Aorta (tissue), 5 donors: ENCODE measurements at regions not wholly inside any gene's neighbourhood (a gene's known extent, or its start where the extent isn't known, plus 50 kb on each side); places are given as distances from the start of the nearest gene placed in this dataset.
"Not testable (repeated sequence)": the region's sequence is repeated elsewhere in the genome, so short reads cannot be mapped to it uniquely, and the experiment has no call there.

ENCODE experiments used
- ATAC-seq: fragments of 200-7000 bp; cut with Tn5 transposase; one replicate; pipeline ENCODE4 v1.9.1; 2022; ENCODE audit warnings: moderate library complexity; ENCODE audit not compliant: low FRiP score
- DNase-seq, 2 donors: peaks; one replicate each; pipeline ENCODE4 v3.0.0-alpha.2; 2020
- H3K27ac ChIP-seq, 2 donors: one replicate each; pipeline ENCODE4 v1.5.1; 2013; ENCODE audit warnings: low read length in 2 of 2, mild to moderate bottlenecking in 2 of 2, moderate library complexity in 2 of 2, control low read depth in 1 of 2, inconsistent platforms in 1 of 2, low read depth in 1 of 2
- H3K27me3 ChIP-seq, 2 donors: one replicate each; pipeline ENCODE4 v1.6.1; 2013; ENCODE audit warnings: control low read depth in 1 of 2, low read length in 1 of 2, mild to moderate bottlenecking in 1 of 2, moderate library complexity in 1 of 2; ENCODE audit not compliant: insufficient read depth in 2 of 2, control insufficient read depth in 1 of 2
- H3K36me3 ChIP-seq, 2 donors: one replicate each; pipeline ENCODE4 v1.6.1; 2013; ENCODE audit warnings: control low read depth in 1 of 2, low read length in 1 of 2, mild to moderate bottlenecking in 1 of 2; ENCODE audit not compliant: insufficient read depth in 2 of 2, control insufficient read depth in 1 of 2
- H3K4me1 ChIP-seq, 2 donors: one replicate each; pipeline ENCODE4 v1.6.1; 2013; ENCODE audit warnings: low read length in 2 of 2, control low read depth in 1 of 2, mild to moderate bottlenecking in 1 of 2, moderate library complexity in 1 of 2; ENCODE audit not compliant: insufficient read depth in 2 of 2, control insufficient read depth in 1 of 2
- H3K4me3 ChIP-seq, 2 donors: one replicate each; pipeline ENCODE4 v1.5.1; 2013; ENCODE audit warnings: low read length in 2 of 2, control low read depth in 1 of 2, mild to moderate bottlenecking in 1 of 2
- H3K9me3 ChIP-seq: one replicate; pipeline ENCODE4 v1.6.1; 2013; ENCODE audit warnings: mild to moderate bottlenecking, low read length; ENCODE audit not compliant: control insufficient read depth
- WGBS, 2 donors: extraction: QIAGEN DNeasy Blood & Tissue Kit; methylation state at CpG; one replicate each; pipeline ENCODE4 v1.1.7; 2013; 5-methylcytosine and 5-hydroxymethylcytosine counted together
- intact Hi-C, 2 donors: fragments of 100-400 bp; cut with DNase I; formaldehyde crosslinking; loops; one replicate each; pipeline versions ENCODE4 v1.14.2 to v1.15.0; 2022
- donor health status: healthy with polysubstance abuse.
- donor health status: Bipolar disorder and iron deficiency.
- donor health status: DM: no; HTN: no; CAD: no.
- donor health status: DM: no; HTN: no; CAD: no.
- donor health status: DM: yes; HTN: yes; CAD: no.

DNA sequence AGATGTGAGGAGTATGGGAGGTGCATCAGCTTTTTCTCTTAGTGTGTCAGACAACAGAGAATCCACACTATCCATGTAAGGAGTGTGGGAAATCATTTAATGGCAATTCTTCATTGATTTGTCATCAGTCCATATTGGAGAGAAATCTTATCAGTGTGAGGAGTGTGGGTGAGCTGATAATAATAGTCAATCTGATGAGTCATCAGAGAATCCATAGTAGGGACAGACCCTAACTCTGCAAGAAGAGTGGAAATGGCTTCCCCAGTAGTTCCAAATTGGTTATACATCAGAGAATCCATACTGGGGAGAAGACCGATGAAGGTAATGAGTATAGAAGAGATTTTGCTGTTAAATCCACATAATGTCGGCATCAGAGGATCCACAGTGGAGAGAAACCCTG lies 150.5 kb upstream of the THUMPD2 start:
- intact Hi-C loops = no loop called here
- H3K4me3 ChIP-seq = no peak overlapping the region
- WGBS, 2 donors = 74 to 93% methylated on average over 2 of the region's 2 CpGs

DNA sequence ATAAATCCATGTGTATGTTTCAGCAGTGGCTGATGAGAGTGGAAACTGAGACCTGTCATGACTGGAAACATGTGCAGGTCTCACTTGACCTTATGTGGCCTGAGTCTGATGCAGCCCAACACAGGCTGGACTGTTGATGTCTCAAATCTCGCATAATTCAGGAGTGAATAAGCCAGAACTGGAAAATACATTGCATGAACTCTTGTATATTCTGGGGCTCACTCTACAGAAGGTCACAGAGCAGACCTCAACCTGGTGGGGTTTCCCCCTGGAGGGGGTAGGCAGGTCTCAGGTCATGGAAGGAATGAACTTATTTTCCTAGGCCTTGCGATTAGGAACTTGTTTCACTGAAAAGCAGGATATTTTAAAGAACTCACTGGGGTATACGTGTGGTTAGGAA lies 146.3 kb upstream of the THUMPD2 start:
- Histone ChIP-seq H3K36me3 (no peaks in the 10 kb centered on the region), H3K4me1 (no peaks in the 10 kb centered on the region), H3K4me3 (no peak overlapping the region), H3K27ac (no peak overlapping the region), H3K9me3 (no peaks in the 10 kb centered on the region), H3K27me3 (peaks cover 0 to 3% of the 10 kb centered on the region in 2 donors)
- intact Hi-C loops = no loop called here
- no peak for ATAC-seq
- DNase-seq = no peak
- WGBS, 2 donors = 95 to 96% methylated on average over 3 of the region's 3 CpGs

More for the DNA sequence above, 150.5 kb upstream of the THUMPD2 start:
- peaks cover 2% of the 10 kb centered on the region for H3K9me3 ChIP-seq
- peaks cover 0 to 3% of the 10 kb centered on the region in 2 donors for H3K27me3 ChIP-seq
- H3K4me1 ChIP-seq = no peaks in the 10 kb centered on the region
- H3K36me3 ChIP-seq = no peaks in the 10 kb centered on the region
- DNase-seq (no peak), ATAC-seq (no peak)
- no peak overlapping the region for H3K27ac ChIP-seq

DNA sequence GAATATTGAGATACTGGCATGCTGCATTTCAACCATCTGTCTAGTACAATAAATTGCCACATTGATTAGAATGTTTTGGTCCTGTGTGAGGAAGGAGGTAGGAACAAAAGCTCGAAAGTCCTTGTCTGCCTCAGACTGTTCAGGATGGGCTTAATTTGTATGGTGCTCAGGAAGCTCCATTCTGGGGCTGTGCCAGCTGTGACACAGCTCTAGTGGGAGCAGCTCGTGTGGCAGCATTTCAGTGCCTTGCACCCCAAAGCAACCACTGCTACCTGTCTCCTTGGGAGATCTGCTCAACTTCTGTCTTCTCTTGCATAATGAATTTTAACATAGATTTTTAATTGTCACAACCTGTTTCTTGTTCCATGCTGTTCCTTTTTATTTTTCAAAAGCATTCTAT lies 144.4 kb upstream of the THUMPD2 start:
- Histone ChIP-seq H3K27me3 (no peaks in the 10 kb centered on the region), H3K9me3 (no peaks in the 10 kb centered on the region), H3K36me3 (no peaks in the 10 kb centered on the region), H3K27ac (no peak overlapping the region), H3K4me1 (no peaks in the 10 kb centered on the region), H3K4me3 (no peak overlapping the region)
- DNase-seq (no peak), ATAC-seq (no peak)
- WGBS, 2 donors = 85 to 92% methylated on average over 2 of the region's 2 CpGs
- intact Hi-C loops = no loop called here

DNA sequence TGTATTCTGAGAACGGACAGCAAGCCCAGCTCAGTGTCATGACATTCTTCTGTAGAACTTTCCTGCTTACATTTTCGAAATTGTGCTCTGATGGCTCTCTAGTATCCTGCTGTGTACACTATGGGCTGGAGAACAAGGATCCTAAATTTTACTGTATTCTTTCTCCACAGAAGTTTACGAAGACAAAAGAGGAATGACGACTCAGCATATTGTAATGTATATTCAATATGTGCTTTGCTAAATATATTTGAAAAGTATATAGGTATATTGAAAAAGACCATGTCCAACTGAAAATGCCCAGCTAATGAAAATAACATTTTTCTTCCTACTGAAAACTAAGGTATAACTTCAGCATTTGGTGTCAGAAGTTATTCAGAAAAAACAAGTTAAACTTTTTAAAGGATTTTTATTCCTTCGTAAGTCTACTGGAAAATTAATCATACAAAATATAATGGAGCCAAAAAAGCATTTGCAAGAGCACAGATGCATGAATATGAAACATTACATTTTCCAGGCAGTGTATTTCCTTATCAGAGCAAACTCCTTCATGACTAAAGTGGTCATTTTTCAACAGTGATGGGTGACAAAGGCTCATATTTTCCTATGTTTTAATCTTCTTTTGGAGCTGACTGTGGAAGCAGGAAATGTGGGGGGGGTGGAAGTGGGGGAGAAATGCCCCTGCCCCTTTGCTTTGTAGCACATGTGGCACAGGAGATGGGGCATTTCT lies 143.8 kb upstream of the THUMPD2 start:
- Histone ChIP-seq H3K36me3 (no peaks in the 10 kb centered on the region), H3K9me3 (no peaks in the 10 kb centered on the region), H3K4me1 (no peaks in the 10 kb centered on the region), H3K27ac (no peak overlapping the region), H3K4me3 (no peak overlapping the region), H3K27me3 (no peaks in the 10 kb centered on the region)
- WGBS, 2 donors = 68 to 79% methylated on average over 5 of the region's 5 CpGs
- ATAC-seq = no peak
- intact Hi-C loops = no loop called here
- DNase-seq = no peak

DNA sequence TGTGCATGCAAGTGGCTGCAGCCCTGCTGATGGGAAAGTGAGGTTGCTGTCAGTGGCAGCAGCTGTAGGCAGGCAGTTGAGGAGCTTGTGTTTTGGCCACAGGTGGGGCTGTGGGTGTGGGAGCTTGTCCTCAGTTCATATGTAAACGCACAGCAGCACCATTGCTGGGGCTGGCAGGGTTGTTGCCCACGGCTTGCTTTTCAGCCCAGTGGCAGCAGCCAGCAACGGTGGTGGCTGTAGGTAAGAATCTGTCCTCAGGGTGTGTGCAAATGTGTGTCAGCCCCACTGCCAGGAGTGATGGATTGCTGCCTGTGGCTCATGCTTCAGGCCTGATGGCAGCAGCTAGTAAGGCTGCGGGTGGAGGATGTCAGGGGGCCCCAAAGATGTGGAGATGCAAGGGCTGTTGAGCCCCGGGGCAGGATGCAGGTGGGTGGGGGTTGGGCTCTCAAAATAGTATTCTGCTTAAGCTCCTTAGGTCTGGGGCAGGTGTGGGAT lies 141.3 kb upstream of the THUMPD2 start:
- Histone ChIP-seq H3K4me1 (no peaks in the 10 kb centered on the region), H3K4me3 (no peak overlapping the region), H3K27ac (no peak overlapping the region), H3K36me3 (no peaks in the 10 kb centered on the region), H3K27me3 (no peaks in the 10 kb centered on the region), H3K9me3 (no peaks in the 10 kb centered on the region)
- WGBS, 2 donors = 76% methylated on average over 5 of the region's 5 CpGs
- intact Hi-C loops = no loop called here
- DNase-seq = no peak
- no peak for ATAC-seq

DNA sequence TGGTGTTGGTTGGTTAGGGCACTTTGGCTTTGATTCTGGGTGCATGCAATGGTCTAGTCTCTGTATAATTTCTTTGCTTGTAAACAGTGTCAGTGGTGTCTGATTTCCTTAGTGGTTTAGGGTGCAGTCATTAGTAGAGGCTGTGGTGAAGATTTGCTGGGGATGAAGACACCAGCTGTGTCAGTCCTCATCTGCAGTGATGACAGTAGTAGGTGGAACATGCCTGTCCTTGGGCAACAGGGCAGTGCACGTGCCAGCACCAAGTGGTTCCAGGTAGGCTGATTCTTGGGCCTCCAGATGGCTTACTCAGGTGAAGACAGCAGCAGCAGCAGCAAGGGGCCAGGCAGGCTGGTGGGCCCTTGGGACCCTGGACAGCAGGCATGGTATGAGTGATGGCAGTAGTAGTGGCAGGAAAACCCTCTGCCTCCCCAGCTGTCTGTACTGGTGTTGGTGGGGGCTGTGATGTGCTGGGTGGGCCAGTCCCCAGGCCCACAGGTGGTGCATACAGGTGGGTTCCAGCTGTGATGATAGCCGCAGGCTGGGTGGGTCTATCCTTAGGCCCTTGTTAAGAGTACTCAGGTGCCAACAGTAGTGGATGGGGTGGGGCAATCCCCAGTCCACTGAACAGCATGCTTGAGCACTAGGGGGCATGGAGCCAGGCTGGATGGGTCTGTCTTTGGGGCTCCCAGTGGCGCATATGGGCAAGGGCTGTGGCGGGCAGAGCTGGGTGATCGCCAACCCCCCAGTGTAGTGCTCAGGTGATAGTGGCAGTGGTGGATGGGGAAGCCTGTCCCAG lies 140.7 kb upstream of the THUMPD2 start:
- no peak for ATAC-seq
- DNase-seq = no peak
- Histone ChIP-seq H3K4me3 (no peak overlapping the region), H3K27me3 (no peaks in the 10 kb centered on the region), H3K4me1 (no peaks in the 10 kb centered on the region), H3K27ac (no peak overlapping the region), H3K36me3 (no peaks in the 10 kb centered on the region), H3K9me3 (no peaks in the 10 kb centered on the region)
- intact Hi-C loops = loop anchor here in 1 of 2 donors (5.0 kb wide), 1 partner anchor 638 kb away; no protein-coding TSS in a partner anchor
- WGBS, 2 donors = 97 to 99% methylated on average over 5 of the region's 5 CpGs

DNA sequence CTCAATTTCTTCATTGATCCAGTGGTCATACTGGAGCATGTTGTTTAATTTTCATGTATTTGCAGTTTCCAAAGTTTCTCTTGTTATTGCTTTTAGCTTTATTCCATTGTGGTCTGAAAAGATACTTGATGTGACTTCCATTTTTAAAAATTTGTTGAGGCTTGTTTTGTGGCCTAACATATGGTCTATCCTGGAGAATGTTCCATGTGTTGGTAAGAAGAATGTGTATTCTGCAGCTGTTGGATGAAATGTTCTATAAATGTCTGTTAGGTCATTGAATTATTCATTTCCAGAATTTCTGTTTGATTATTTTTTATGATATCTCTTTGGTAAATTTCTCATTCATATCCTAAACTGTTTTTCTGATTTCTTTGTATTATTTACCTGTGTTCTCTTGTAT lies 139.8 kb upstream of the THUMPD2 start:
- H3K9me3 ChIP-seq = no peaks in the 10 kb centered on the region
- no peak overlapping the region for H3K4me3 ChIP-seq
- no peaks in the 10 kb centered on the region for H3K36me3 ChIP-seq
- no peaks in the 10 kb centered on the region for H3K4me1 ChIP-seq
- H3K27me3 ChIP-seq = no peaks in the 10 kb centered on the region
- no peak overlapping the region for H3K27ac ChIP-seq
- intact Hi-C loops = loop anchor here in 1 of 2 donors (5.0 kb wide), 1 partner anchor 638 kb away; no protein-coding TSS in a partner anchor
- no peak for DNase-seq
- no peak for ATAC-seq

DNA sequence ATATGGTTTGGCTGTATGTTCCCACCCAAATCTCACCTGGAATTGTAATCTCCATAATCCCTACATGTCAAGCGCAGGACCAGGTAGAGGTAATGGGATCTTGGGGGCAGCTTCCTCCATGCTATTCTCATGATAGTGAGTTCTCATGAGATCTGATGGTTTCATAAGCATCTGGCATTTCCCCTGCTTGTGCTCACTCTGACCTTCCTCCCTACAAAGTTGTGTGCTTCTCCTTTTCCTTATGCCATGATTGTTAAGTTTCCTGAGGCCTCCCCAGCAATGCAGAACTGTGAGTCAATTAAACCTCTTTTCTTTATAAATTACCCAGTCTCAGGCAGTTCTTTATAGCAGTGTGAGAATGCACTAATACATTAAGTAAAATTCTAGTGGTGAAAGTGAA lies 138.3 kb upstream of the THUMPD2 start:
- not testable (repeated sequence) for H3K4me1 ChIP-seq, DNase-seq, H3K9me3 ChIP-seq, H3K36me3 ChIP-seq, H3K4me3 ChIP-seq, H3K27me3 ChIP-seq, H3K27ac ChIP-seq, ATAC-seq
- WGBS, 2 donors = 93 to 97% methylated on average over 1 of the region's 1 CpG
- intact Hi-C loops = loop anchor here in 1 of 2 donors (5.0 kb wide), 1 partner anchor 640 kb away; no protein-coding TSS in a partner anchor
